ENCODE measurements at regions not wholly inside any gene's neighbourhood (a gene's known extent, or its start where the extent isn't known, plus 50 kb on each side); places are given as distances from the start of the nearest gene placed in this dataset.

GRCh38 chr5:29853711-29854220, 1339.7 kb upstream of the CDH6 start:
- H3K4me3 Mint-ChIP-seq, result no peak overlapping the region

GRCh38 chr5:29852329-29852728, 1341.2 kb upstream of the CDH6 start:
- Mint-ChIP-seq H3K4me3 (no peak overlapping the region), H3K27me3 (ENCODE audit: low read depth) (no peaks in the 10 kb centered on the region), H3K9me3 (no peaks in the 10 kb centered on the region), H3K27ac (no peak overlapping the region), H3K4me1 (no peaks in the 10 kb centered on the region), H3K36me3 (ENCODE audit: low read depth) (no peaks in the 10 kb centered on the region)
- TF ChIP-seq CTCF (IDR thresholded peaks at IDR 0.05; ENCODE audit: unreplicated experiment in 3 of 3), result no peak

More at GRCh38 chr5:29853711-29854220, 1339.7 kb upstream of the CDH6 start:
- TF ChIP-seq CTCF (IDR thresholded peaks at IDR 0.05; ENCODE audit: unreplicated experiment in 3 of 3), result no peak
- H3K4me1 Mint-ChIP-seq, result no peaks in the 10 kb centered on the region
- no peak overlapping the region for H3K27ac Mint-ChIP-seq
- no peaks in the 10 kb centered on the region for H3K27me3 Mint-ChIP-seq (ENCODE audit: low read depth)
- no peaks in the 10 kb centered on the region for H3K36me3 Mint-ChIP-seq (ENCODE audit: low read depth)
- H3K9me3 Mint-ChIP-seq, result no peaks in the 10 kb centered on the region

- no peaks in the 10 kb centered on the region for H3K27me3 Mint-ChIP-seq (ENCODE audit: low read depth)
- H3K9me3 Mint-ChIP-seq, result no peaks in the 10 kb centered on the region
- no peak overlapping the region for H3K27ac Mint-ChIP-seq
- no peaks in the 10 kb centered on the region for H3K4me1 Mint-ChIP-seq
- H3K36me3 Mint-ChIP-seq (ENCODE audit: low read depth), result no peaks in the 10 kb centered on the region
- no peak overlapping the region for H3K4me3 Mint-ChIP-seq
- no peak for TF ChIP-seq CTCF (IDR thresholded peaks at IDR 0.05; ENCODE audit: unreplicated experiment in 3 of 3)
These were observed 1348.3 kb upstream of the CDH6 start for GRCh38 chr5:29845206-29845605.

GRCh38 chr5:29833394-29833793, 1360.1 kb upstream of the CDH6 start:
- Mint-ChIP-seq H3K4me1 (no peaks in the 10 kb centered on the region), H3K9me3 (no peaks in the 10 kb centered on the region), H3K27ac (no peak overlapping the region), H3K27me3 (ENCODE audit: low read depth) (no peaks in the 10 kb centered on the region), H3K4me3 (no peak overlapping the region), H3K36me3 (ENCODE audit: low read depth) (no peaks in the 10 kb centered on the region)
- no peak for TF ChIP-seq CTCF (IDR thresholded peaks at IDR 0.05; ENCODE audit: unreplicated experiment in 3 of 3)

GRCh38 chr5:29822521-29822920, 1371.0 kb upstream of the CDH6 start:
- Mint-ChIP-seq H3K9me3 (no peaks in the 10 kb centered on the region), H3K27ac (no peak overlapping the region), H3K27me3 (ENCODE audit: low read depth) (no peaks in the 10 kb centered on the region), H3K4me3 (no peak overlapping the region), H3K4me1 (no peaks in the 10 kb centered on the region), H3K36me3 (ENCODE audit: low read depth) (no peaks in the 10 kb centered on the region)
- TF ChIP-seq CTCF (IDR thresholded peaks at IDR 0.05; ENCODE audit: unreplicated experiment in 3 of 3), result no peak

GRCh38 chr5:29811914-29812679, 1381.4 kb upstream of the CDH6 start:
- Mint-ChIP-seq H3K9me3 (no peaks in the 10 kb centered on the region), H3K4me1 (no peaks in the 10 kb centered on the region), H3K27me3 (ENCODE audit: low read depth) (peaks cover 4% of the 10 kb centered on the region), H3K4me3 (no peak overlapping the region), H3K27ac (no peak overlapping the region), H3K36me3 (ENCODE audit: low read depth) (no peaks in the 10 kb centered on the region)
- TF ChIP-seq CTCF (IDR thresholded peaks at IDR 0.05; ENCODE audit: unreplicated experiment in 3 of 3), result no peak

Measured in nephron (organoid).